Caki2 (cell line): ENCODE measurements at regions not wholly inside any gene's neighbourhood (a gene's known extent, or its start where the extent isn't known, plus 50 kb on each side); places are given as distances from the start of the nearest gene placed in this dataset.
A peak's percentile ranks its signal among the peaks of the same experiment; 100 is the strongest.

ENCODE experiments used
- DNase-seq: peaks from one replicate; pipeline ENCODE4 v3.0.0-alpha.2; 2015; ENCODE audit warnings: low read depth
- in situ Hi-C: cut with HindIII; loops from 2 replicates; pipeline ENCODE4 v1.10.0; 2016; ENCODE audit warnings: low sequenced_read_pairs, low pct_unique_long_range_greater_than_20kb, mixed read lengths

- in situ Hi-C loops, result no loop called here
- no peak for DNase-seq
Observed at GRCh38 chr2:191512216-191512835, 165.6 kb upstream of the NABP1 start.

DNA sequence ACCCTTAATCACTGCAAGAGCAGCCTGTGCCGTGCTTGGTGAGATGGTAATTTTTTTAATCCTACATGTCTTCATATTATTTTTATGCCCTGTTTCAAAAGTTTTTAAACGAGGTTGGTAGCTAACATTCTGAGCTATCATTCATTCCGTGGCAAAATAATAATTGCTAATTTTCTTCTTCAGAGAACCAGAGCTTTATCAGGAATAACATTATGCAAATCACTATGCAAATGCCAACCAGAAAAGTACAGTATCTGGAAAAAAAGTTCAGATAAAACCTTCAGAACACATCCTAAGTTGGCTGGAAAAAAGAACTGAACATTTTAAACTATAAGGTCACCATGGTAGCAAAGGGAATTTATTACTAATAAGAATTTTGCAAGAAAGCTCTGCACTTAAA, 165.1 kb upstream of the NABP1 start:
- in situ Hi-C loops, result no loop called here
- DNase-seq, result no peak

DNA sequence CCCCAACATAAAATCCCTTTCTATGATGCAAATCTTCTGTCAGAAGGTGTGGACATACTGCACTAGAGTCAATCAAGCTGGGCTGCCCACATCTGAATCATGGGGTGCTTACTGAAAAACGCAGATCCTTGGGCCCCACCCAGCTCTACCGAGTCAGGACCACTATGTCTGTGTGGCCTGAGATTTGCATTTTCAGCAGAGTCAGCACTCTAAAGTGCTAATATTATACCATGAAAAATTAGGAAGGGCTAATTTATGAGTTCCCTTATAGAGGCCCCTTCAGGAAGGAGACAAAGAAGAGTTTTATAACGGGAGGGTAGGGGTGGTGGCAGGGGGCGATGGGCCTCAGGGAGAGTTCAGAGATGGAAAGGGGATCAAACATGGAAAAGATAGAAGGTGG, 163.3 kb upstream of the NABP1 start:
- in situ Hi-C loops, result no loop called here
- DNase-seq, result no peak

GRCh38 chr2:191515551-191515950, 162.4 kb upstream of the NABP1 start:
- in situ Hi-C loops, result no loop called here
- no peak for DNase-seq

DNA sequence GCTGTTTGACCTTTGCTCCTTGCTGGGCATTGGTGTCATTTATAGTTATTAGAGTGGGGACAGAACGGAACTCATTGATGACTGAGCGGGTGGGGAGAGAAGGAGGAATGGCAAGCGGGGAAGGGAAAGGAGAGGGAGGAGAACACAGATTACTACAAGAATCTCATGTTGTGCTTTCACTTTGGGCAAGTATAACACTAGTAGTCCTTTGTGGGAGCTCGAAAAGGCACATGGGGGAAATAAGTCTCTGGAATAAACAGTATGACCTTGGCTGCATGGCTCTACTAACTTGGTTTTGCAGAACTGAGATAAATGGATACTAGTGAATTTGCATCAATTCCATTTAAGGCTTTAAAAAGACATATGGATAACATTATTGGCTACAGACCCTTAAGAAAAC, 161.7 kb upstream of the NABP1 start:
- in situ Hi-C loops, result no loop called here
- no peak for DNase-seq

GRCh38 chr2:191521608-191522208, 156.2 kb upstream of the NABP1 start:
- peak; percentile 15 for DNase-seq
- in situ Hi-C loops, result no loop called here

DNA sequence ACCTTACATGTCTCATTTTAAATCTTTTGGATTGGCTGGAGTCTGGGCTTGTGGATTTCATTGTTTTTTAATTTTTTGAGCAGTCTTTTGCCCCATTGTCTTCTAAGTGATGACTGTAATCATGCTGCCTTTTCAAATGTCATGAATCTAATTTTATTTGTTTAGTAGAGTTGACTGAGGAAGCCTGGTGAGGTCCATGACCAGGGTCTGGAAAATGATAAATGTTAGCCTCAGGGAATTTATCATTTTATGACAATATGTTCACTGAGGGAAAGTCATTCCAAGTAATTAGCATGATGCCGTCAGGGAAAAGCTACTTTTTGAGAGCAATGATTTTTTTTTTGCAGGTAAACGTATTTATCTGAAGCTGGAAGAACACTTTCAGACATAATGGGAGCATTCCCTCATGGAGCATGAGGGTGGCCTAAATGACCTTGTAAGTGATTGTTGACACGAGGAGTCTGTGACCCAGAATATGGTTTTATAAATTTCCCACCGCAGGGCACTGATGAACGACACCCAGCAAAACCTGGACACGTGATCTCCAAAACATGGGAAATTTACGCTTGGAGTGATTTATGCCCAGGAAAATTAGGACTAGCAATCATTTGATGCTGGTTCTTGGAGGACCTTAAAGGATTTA, 155.3 kb upstream of the NABP1 start:
- in situ Hi-C loops, result no loop called here
- DNase-seq, result no peak

DNA sequence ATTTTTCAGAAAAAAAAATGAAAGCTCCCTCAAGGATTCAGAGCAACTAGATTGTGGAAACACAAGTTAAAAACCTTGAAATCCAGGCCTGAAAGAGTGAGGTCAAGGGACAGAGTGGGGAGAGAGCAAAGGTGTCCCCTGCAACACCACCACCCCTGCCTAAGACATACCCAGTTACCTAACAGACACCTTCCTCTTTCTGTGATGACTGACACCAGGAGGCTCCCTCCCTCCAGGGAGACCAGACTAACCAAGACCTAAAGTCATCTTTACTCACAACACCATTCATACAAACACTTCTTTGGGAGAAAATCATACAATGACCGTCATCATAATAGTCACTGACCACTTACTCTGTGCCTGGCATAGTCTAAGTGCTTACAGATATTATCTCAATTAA, 151.8 kb upstream of the NABP1 start:
- in situ Hi-C loops, result no loop called here
- DNase-seq, result no peak

DNA sequence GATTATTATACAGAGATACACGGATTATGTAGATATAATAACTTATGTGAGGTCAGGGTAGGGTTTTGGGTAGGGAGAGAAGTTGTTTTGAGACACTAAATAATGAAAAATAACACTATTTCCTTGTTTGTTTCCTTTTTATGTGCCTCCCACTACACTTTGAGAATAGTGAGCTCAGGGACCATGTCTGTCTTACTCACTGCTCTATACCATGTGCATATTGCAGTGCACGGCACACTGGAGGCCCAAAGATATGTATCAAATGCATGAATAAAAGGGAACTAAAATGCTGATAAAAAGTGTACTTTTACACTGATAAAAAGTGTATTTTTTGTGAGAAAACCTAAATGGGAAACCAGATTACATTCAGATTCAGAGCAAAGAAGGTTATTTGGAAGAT, 151.4 kb upstream of the NABP1 start:
- in situ Hi-C loops, result no loop called here
- DNase-seq, result no peak

DNA sequence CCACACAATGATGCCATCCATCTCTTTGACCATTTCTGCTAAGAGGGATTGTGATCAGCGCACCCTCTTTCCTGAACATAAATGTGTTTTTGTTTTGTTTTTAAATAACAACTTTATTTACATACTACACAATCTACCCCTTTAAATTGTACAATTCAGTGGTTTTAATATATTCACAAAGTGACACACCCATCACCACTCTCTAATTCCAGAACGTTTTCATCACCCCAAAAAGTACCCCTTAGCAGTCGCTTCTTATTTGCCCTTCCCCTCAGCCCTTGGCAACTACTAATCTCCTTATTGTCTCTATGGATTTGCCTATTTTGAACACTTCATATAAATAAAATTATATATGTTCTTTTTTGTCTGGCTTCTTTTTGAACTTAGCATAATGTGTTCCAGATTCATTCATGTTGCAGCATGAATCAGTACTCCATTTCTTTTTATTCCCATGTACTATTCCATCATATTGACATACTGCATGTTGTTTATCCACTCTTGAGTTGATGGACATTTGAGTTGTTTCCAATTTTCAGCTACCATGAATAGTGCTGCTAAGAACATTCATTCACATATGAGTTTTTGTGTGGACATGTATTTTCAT, 150.9 kb upstream of the NABP1 start:
- in situ Hi-C loops, result no loop called here

DNA sequence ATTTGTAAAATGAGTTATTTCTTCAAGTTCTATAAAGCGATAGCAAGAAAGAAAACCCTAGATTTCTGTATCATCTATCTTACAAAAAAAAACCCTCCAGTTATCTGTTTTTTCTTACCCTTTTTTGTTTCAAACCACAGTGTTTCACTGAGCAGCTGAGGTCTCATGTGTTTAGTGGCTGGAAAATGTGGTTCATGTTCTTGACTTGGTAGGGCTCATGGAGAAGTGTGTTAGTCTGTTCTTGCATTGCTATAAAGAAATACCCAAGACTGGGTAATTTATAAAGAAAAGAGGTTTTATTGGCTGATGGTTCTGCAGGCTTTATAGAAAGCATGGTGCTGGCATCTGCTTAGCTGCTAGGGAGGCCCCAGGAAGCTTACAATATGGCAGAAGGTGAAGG, 147.3 kb upstream of the NABP1 start:
- in situ Hi-C loops, result no loop called here
- DNase-seq, result no peak

More for the DNA sequence above, 150.9 kb upstream of the NABP1 start:
- no peak for DNase-seq

GRCh38 chr2:191533693-191534180, 144.2 kb upstream of the NABP1 start:
- in situ Hi-C loops, result no loop called here
- DNase-seq, result no peak

DNA sequence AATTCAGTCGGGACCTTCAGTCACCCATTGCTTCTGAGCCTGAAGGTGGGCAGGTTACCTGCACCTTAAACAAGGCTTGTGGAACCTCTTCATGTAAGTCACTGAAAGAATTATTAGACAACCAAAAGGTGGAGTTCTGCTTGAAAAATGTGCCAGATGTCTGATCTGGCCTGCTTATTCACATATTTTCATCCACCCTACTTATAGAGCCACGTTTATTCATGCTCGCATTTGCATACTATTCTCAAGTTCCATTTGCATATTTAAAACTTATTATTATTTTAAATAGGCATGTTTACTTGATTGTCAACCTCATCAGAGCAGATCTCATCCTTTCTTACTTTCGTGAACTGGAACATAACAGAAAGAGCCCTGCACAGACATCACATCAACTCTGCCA, 140.0 kb upstream of the NABP1 start:
- in situ Hi-C loops, result no loop called here
- no peak for DNase-seq

- no peak for DNase-seq
- in situ Hi-C loops, result no loop called here
Observed at GRCh38 chr2:191538334-191538903, 139.5 kb upstream of the NABP1 start.

DNA sequence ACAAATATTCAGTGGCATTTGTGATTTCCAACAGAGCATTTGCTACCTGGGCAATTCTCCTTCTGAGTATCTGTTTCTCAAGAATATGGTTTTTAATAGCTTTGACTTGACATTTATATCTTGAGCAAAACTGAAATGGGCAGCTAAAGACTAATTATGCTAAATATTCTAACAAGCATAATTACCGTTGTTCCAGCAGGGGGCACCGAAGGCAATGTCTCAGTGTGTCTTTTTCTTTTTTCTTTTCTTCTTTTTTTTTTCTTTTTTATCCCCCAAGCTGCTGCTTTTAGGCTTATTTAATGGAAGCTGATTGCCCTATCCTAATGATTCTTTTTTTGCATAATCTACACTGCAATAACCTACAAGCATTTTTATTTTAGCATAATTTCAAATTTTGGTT, 138.9 kb upstream of the NABP1 start:
- in situ Hi-C loops, result no loop called here
- DNase-seq, result peak; percentile 14

DNA sequence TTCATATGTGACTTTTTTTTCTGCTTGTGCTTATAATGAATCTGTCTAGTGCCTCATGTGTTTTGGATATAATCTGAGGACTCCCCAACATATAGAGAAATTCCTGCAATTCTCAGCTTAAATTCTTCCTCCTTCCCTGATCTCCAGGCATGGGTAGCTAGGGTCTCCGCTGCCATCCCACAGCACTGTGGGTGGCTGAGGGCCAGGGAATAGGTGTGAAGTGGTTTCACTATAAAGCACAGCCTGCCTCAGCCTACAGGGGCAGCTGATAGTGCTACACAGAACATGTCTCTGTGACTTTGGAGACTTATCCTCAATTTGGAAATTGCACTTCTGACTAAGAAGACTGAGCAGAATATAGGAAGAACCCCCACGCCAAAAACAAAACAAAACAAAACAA, 137.3 kb upstream of the NABP1 start:
- in situ Hi-C loops, result no loop called here
- DNase-seq, result no peak

DNA sequence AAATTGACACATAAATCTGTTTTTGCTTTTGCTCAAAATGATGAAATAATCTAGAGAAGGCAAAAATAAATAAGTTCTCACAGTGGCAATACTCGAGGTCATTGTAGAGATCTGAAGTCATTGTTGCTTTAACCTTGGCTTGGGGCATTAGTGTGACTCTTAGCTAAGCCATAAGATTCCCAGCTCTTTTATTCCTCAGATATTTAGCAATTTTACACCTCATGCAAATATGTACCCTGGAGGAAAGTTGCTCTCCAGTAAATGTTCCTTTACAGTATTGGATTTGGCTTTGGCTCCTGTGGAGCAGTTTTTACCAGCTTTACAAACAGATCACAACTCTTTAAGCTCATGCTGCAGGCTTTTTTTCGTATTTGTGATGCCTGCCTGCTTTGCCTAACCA, 134.2 kb upstream of the NABP1 start:
- DNase-seq, result no peak

DNA sequence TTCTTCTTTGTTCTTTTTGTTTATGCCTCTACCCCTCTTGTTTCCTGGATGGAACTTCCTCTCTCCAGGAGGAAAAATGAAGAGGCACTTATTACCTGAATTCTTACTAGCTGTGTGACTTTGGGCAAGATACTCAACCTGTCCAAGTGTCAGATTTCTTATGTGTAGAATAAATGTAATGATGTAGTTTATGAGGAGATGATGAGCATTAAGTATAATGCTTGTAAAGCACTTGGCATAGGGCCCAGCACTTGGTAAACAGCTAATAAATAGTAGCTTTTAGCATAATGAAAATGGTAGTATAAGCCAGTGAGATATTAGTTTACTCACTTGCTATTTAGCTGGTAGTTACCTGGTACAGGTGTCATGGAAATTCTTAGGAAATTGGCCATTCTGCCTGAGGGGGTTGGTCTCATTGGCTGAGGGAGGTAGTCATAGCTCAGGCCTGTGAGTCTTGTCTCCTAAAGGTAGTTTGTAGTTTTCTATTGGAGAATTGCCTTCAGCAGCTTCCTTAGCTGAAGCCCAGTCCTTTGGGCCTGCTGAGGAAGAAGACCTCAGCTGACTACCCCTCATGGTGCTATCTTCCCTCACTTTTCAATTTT, 133.4 kb upstream of the NABP1 start:
- in situ Hi-C loops, result no loop called here
- no peak for DNase-seq

More for the DNA sequence above, 134.2 kb upstream of the NABP1 start:
- in situ Hi-C loops, result no loop called here

GRCh38 chr2:191545361-191545760, 132.6 kb upstream of the NABP1 start:
- in situ Hi-C loops, result no loop called here
- DNase-seq, result no peak
